Activated CD4-positive, alpha-beta T cell treated with anti-CD3 and anti-CD28 coated beads, Interleukin-2, amount 50 U/mL, for 1 hour (primary cell): ENCODE measurements at regions not wholly inside any gene's neighbourhood (a gene's known extent, or its start where the extent isn't known, plus 50 kb on each side); places are given as distances from the start of the nearest gene placed in this dataset.
"Not testable (repeated sequence)": the region's sequence is repeated elsewhere in the genome, so short reads cannot be mapped to it uniquely, and the experiment has no call there.

Experiments
- DNase-seq: peaks from one replicate; pipeline ENCODE4 v3.0.0-alpha.2; 2020

DNA sequence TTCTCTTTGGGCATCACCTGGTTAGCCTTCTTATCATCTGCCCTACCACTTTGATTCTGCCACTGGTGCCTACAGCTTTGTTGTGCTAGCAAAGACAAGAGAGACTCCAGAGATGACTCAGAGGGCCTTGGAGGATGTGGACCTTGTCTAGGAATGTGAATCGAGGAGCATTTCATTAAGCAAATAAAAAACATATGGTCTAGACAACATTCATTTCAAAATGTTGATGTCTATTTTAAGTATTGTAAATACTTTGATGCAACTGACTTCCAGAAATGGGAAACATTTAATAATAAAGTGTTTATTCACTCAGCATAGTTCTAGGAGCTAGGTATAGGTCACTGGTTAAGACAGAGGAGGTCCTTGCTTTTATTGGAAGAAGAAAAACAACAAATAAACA, 195.5 kb downstream of the CDCA7 start:
- no peak for DNase-seq

DNA sequence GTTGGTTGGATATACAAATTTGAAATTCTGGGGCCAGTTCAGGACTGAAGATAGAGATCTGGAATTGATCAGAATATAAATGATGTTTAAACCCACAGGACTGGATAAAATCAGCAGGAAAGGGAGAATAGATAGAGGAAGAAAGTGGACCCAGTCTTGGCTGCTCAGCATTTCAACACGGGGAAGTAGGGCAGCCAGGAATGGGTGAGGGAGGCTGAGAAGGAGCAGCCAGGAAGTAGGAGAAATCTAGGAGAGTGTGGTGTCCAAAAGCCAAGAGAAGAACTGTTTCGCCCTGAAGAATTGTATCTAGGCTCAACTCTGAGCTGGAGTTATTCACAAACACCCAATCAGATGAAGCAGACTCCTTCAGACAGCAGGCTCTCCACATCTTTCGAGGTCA, 197.9 kb downstream of the CDCA7 start:
- DNase-seq, result no peak

DNA sequence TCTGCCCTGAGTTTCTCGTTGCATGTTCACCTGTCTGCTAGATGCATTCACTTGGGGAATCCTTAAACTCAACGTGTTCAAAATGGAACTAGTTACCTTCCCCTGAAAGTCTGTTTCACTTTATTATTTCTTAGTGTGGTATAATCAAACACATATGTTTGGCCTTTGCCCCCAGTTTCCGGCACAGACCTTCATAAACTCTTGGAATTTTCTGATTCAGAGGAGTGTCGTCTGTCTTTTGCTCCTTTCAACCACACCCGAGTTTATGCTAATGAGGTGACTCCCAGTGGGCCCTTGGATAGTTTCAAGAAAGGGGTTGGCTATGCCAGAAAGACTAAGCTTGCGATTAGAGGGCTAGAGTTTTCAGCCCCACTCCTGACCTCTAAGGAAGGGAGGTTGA, 198.9 kb downstream of the CDCA7 start:
- DNase-seq, result no peak

- DNase-seq, result no peak
Observed at GRCh38 chr2:173555833-173556232, 201.2 kb downstream of the CDCA7 start.

DNA sequence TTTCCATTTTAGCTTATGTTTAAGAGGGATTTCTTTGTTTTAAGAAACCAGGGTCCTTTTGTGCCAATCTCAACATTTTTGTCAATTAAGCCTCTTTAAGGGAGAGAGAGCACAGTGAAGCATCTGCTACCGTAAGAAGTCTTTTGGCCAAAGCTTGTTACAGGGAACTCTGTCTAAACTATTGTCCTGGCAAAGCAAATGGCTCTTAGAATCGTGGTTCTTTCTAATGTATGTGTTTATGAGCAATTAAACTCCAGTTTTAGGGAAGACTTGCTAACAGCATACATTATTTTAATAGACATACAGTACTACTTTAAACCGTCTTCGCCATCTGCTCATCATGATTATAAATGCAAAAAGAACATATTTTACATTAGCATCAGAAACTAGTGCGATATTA, 202.1 kb downstream of the CDCA7 start:
- DNase-seq, result no peak

DNA sequence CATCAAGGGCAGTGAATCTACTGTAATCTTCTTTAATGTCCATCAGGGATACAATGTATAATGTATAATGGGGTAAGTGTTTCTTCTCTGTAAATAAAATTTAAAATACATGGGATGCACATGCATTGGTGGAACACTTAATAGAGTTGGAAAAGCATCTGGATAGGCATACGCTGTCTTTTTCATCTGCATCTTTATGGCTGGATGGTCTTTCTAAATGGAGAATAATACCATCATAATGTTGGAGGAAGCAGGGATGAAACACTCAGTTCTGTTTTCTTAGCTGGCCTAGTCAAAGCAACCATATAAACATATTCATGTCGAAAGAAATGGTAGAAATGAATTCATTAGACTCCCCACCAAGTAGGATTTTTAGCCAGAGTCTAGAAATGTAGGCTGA, 202.8 kb downstream of the CDCA7 start:
- DNase-seq, result no peak

DNA sequence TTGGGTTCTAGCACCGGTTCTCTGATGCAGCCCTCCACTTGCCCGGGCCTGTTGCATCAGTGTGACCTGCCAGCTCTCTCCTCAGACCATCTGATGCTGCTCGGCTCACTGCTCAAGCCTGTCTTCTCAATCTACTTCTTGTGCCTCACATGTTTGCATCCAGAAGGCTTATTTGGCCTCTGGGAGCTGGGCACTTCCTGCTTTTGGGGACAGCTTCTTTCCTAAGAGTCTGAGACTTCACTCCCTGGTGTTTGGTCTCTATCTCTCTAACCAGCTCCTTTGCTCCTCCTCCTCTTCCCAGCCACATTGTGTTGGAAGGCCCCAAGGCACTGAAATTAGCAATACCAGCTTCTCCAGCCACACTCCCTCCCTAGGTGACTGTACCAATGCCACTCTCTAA, 212.8 kb downstream of the CDCA7 start:
- DNase-seq, result no peak

- DNase-seq, result no peak
Observed at GRCh38 chr2:173568054-173568453, 213.4 kb downstream of the CDCA7 start.

- no peak for DNase-seq
Observed at GRCh38 chr2:173571021-173571821, 216.5 kb downstream of the CDCA7 start.

- no peak for DNase-seq
Observed at GRCh38 chr2:173571887-173572680, 217.4 kb downstream of the CDCA7 start.

- no peak for DNase-seq
Observed at GRCh38 chr2:173572848-173573247, 218.2 kb downstream of the CDCA7 start.

DNA sequence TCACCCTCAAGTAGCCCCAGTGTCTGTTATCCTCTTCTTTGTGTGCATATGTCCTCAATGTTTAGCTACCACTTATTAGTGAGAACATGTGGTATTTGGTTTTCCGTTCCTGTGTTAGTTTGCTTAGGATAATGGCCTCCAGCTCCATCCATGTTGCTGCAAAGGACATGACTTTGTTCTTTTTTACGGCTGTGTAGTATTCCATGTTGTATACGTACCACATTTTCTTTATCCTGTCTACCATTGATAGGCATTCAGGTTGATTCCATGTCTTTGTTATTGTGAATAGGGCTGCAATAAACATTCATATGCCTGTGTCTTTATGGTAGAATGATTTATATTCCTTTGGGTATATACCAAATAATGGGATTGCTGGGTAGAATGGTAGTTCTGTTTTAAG, 219.1 kb downstream of the CDCA7 start:
- DNase-seq, result not testable (repeated sequence)

- DNase-seq, result no peak
Observed at GRCh38 chr2:173574324-173575112, 219.8 kb downstream of the CDCA7 start.

- DNase-seq, result no peak
Observed at GRCh38 chr2:173578404-173579107, 223.9 kb downstream of the CDCA7 start.

- DNase-seq, result no peak
Observed at GRCh38 chr2:173580351-173580750, 225.7 kb downstream of the CDCA7 start.

DNA sequence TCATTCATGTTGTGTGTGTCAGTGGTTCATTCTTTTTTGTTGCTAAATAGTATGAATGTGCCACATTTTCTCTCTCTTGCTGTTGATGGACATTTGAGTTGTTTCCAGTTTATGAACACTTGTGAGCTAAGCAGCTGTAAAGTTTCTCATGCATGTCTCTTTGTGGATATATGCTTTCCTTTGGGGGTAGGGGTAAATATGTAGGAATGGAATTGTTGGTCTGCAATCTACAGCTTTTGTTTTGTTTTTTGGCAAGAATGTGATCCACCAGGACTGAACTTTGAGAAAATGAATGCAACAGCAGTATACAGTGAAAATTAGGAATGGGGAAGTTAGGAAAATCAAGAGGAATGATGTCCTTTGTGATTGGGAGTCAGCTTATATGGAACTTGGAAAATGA, 226.3 kb downstream of the CDCA7 start:
- no peak for DNase-seq

DNA sequence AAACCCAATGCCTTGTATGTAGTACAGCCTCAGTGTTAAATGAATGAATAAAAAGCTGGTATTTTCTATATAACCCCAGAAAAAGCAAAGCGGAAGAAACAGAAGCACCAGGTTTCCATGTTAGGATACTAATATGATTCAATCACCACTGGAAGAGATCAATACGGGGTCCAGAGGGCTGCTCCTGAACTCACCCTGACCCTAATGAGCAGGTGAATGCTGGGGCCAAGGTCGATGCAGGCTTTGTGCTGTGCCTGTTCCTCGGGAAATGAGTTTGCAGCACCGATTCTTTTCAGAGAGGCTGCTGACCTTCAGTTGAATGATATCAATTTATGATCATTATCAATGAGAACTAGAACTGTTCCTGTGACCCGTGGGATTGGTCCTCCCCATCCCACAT, 228.5 kb downstream of the CDCA7 start:
- no peak for DNase-seq

DNA sequence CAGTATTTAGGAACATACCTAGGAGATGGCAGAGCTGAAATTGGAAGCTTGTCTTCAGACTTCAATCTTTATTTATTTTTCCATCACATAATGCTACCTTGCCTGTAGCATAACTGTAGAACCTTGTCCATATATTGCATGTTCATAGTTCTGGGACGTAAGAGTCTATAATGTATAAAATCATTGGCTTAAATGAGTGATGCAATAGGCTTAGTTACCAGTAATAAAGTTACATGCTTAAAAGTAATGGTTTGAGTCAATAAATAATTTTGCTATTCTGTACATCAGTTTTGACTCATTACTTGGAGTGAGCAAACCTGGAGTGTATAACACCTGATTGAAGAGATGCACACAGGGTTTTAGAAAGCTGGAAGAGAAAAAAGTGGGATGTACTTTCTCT, 229.3 kb downstream of the CDCA7 start:
- no peak for DNase-seq

GRCh38 chr2:173584676-173585458, 230.2 kb downstream of the CDCA7 start:
- no peak for DNase-seq

DNA sequence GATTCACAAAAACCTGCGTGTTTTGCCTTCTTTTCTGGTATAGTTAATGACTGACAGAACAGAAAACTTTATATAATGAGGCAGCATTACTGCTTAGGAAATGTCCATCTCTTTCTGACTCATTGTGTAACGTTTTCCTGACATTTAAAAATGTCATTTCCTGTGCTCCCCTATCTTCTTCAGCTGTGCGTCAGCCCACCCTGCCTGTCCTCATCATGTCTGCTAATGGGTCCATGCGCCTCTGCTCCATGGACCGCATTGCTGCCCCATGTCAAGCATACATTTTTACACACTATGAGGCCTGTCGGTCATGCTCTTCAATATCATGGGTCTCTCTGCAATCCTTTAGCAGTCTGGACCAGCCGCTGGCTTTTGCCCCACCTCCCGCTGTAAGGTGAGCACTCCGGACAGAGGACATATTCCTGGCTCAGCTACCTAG, 234.3 kb downstream of the CDCA7 start:
- DNase-seq, result no peak

GRCh38 chr2:173589604-173590275, 235.1 kb downstream of the CDCA7 start:
- DNase-seq, result no peak
